ENCODE measurements at regions not wholly inside any gene's neighbourhood (a gene's known extent, or its start where the extent isn't known, plus 50 kb on each side); places are given as distances from the start of the nearest gene placed in this dataset.

GRCh38 chr10:29916669-29917068 lies 142.7 kb downstream of the JCAD start:
- TF ChIP-seq POLR2AphosphoS5 (IDR thresholded peaks at IDR 0.05; ENCODE audit: low read depth, low read length) (no peak), POLR2A (IDR thresholded peaks at IDR 0.05; ENCODE audit: low read depth, low read length) (no peak), TAF1 (IDR thresholded peaks at IDR 0.05; ENCODE audit: low read depth, low read length) (no peak), SPI1 (IDR thresholded peaks at IDR 0.05; ENCODE audit: low read depth, low read length) (no peak)

Measured in GM12891 (cell line).